ENCODE measurements at regions not wholly inside any gene's neighbourhood (a gene's known extent, or its start where the extent isn't known, plus 50 kb on each side); places are given as distances from the start of the nearest gene placed in this dataset.

DNA sequence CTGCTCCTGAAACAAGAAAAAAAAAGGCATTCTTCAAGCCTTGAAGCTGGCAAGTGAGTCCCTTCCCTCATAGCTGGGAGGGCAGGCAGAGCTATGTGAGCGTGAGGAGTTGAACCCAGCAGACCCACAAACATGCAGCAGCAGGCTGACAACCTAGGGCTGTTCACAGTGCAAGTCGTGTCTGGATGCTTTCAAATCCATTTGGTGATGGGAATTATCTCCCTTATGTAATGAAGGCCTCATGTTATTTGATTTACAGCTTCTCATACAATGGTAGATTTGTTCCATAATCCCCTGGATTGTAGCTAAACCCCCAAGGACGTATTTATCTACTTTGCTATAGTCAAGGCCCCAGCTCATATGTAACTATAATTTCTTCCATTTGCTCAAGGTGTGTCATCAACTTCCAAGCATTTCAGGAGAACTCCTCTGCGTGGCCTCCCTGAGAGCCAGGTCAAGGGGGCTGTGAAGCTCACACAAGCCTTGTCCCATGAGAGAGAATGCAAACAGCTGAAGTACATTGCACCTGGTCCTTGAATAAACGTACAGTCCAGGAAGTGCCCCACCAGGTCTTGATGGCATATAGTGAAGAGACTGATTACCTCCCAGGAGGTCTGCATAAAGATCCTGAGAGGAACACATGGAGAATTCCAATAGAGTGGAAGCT, 124.8 kb upstream of the SLC1A3 start:
- TF ChIP-seq, protein P1, sequence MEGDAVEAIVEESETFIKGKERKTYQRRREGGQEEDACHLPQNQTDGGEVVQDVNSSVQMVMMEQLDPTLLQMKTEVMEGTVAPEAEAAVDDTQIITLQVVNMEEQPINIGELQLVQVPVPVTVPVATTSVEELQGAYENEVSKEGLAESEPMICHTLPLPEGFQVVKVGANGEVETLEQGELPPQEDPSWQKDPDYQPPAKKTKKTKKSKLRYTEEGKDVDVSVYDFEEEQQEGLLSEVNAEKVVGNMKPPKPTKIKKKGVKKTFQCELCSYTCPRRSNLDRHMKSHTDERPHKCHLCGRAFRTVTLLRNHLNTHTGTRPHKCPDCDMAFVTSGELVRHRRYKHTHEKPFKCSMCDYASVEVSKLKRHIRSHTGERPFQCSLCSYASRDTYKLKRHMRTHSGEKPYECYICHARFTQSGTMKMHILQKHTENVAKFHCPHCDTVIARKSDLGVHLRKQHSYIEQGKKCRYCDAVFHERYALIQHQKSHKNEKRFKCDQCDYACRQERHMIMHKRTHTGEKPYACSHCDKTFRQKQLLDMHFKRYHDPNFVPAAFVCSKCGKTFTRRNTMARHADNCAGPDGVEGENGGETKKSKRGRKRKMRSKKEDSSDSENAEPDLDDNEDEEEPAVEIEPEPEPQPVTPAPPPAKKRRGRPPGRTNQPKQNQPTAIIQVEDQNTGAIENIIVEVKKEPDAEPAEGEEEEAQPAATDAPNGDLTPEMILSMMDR (IDR thresholded peaks at IDR 0.05), result no peak
- TF ChIP-seq POLR2AphosphoS5 (IDR thresholded peaks at IDR 0.05) (no peak), POLR2A (IDR thresholded peaks at IDR 0.05) (no peak)
